Kidney (tissue), 13 donors: ENCODE measurements at regions not wholly inside any gene's neighbourhood (a gene's known extent, or its start where the extent isn't known, plus 50 kb on each side); places are given as distances from the start of the nearest gene placed in this dataset.
A peak's percentile ranks its signal among the peaks of the same experiment; 100 is the strongest.
"Not testable (repeated sequence)": the region's sequence is repeated elsewhere in the genome, so short reads cannot be mapped to it uniquely, and the experiment has no call there.

Source experiments
- DNase-seq, 5 donors: peaks; one replicate each; pipeline ENCODE4 v3.0.0-alpha.2; 2013 to 2020
- FAIRE-seq: peaks from 2 replicates; lab custom pipeline; 2012; peaks lifted over from hg19 to GRCh38; lab: Jason Lieb, UNC
- H3K27ac ChIP-seq, 2 donors: one replicate each; pipeline ENCODE4 v1.7.0; 2013; ENCODE audit warnings: low read depth in 2 of 2, low read length in 2 of 2, inconsistent platforms in 1 of 2
- H3K27me3 ChIP-seq: one replicate; pipeline ENCODE4 v1.7.1; 2013; ENCODE audit warnings: low read length, inconsistent platforms; ENCODE audit not compliant: control insufficient read depth, insufficient read depth
- H3K36me3 ChIP-seq, 3 donors: one replicate each; pipeline versions ENCODE4 v1.7.0 to v1.7.1; 2013; ENCODE audit warnings: low read length in 3 of 3, control low read depth in 1 of 3, inconsistent platforms in 1 of 3; ENCODE audit not compliant: insufficient read depth in 3 of 3, control insufficient read depth in 2 of 3
- H3K4me1 ChIP-seq, 3 donors: one replicate each; pipeline versions ENCODE4 v1.7.0 to v1.7.1; 2013; ENCODE audit warnings: low read length in 3 of 3, inconsistent platforms in 1 of 3, low read depth in 1 of 3; ENCODE audit not compliant: control insufficient read depth in 2 of 3, insufficient read depth in 2 of 3
- H3K4me3 ChIP-seq, 3 donors: one replicate each; pipeline versions ENCODE4 v1.7.0 to v1.8.1; 2013; ENCODE audit warnings: low read length in 3 of 3, control low read depth in 1 of 3, inconsistent platforms in 1 of 3
- H3K9ac ChIP-seq, 3 donors: one replicate each; pipeline versions ENCODE4 v1.7.0 to v1.7.1; 2013; ENCODE audit warnings: low read length in 3 of 3, control low read depth in 1 of 3, inconsistent platforms in 1 of 3
- H3K9me3 ChIP-seq, 3 donors: one replicate each; pipeline versions ENCODE4 v1.7.0 to v1.7.1; 2013; ENCODE audit warnings: low read length in 3 of 3, control low read depth in 1 of 3, inconsistent platforms in 1 of 3; ENCODE audit not compliant: control insufficient read depth in 2 of 3, insufficient read depth in 1 of 3
- CTCF ChIP-seq: IDR thresholded peaks from 3 replicates; pipeline ENCODE4 v1.5.1; 2012; ENCODE audit warnings: mild to moderate bottlenecking, moderate library complexity, borderline replicate concordance; ENCODE audit not compliant: insufficient read depth; ENCODE audit errors: extremely low read depth
- intact Hi-C: fragments of 100-400 bp; cut with DNase I; formaldehyde crosslinking; loops from one replicate; pipeline ENCODE4 v1.11.1; 2022
- donor health status: control.
- donor health status: control.
- donor health status: control.
- donor health status: control.
- donor health status: control.
- donor health status: DM: yes; HTN: yes; CAD: no.
- donor health status: Normal renal cell carcinoma (clear cell type).

- intact Hi-C loops = no loop called here
- H3K27ac ChIP-seq = peak overlapping the region in 1 of 2 donors; percentile 33
- no peak for FAIRE-seq
Measured at GRCh38 chr7:131626643-131627042, 70.2 kb upstream of the PODXL start.

GRCh38 chr7:131625817-131626372 lies 69.5 kb upstream of the PODXL start:
- FAIRE-seq (no peak), DNase-seq (peak in 4 of 5 donors; percentile 22 to 86 (median 64))
- no peaks in the 10 kb centered on the region for H3K36me3 ChIP-seq
- H3K27ac ChIP-seq = peak overlapping the region; percentile 33 to 48
- no peak overlapping the region for H3K4me3 ChIP-seq
- intact Hi-C loops = no loop called here
- peaks cover 0 to 10% (median 0%) of the 10 kb centered on the region in 3 donors for H3K4me1 ChIP-seq
- H3K27me3 ChIP-seq = no peaks in the 10 kb centered on the region
- H3K9me3 ChIP-seq = no peaks in the 10 kb centered on the region
- no peak for TF ChIP-seq CTCF
- H3K9ac ChIP-seq = no peak overlapping the region

More at GRCh38 chr7:131626643-131627042, 70.2 kb upstream of the PODXL start:
- peaks cover 0 to 10% (median 0%) of the 10 kb centered on the region in 3 donors for H3K4me1 ChIP-seq
- no peaks in the 10 kb centered on the region for H3K36me3 ChIP-seq
- no peak overlapping the region for H3K4me3 ChIP-seq
- H3K27me3 ChIP-seq = no peaks in the 10 kb centered on the region
- no peak for TF ChIP-seq CTCF
- H3K9ac ChIP-seq = no peak overlapping the region
- H3K9me3 ChIP-seq = no peaks in the 10 kb centered on the region
- no peak for DNase-seq

GRCh38 chr7:131625345-131625744 lies 68.9 kb upstream of the PODXL start:
- H3K9me3 ChIP-seq, FAIRE-seq, H3K36me3 ChIP-seq, DNase-seq, intact Hi-C loops, H3K27me3 ChIP-seq, H3K4me3 ChIP-seq, H3K9ac ChIP-seq: not testable (repeated sequence)
- H3K27ac ChIP-seq = peak overlapping the region in 1 of 2 donors; percentile 48
- H3K4me1 ChIP-seq = peaks cover 0 to 10% (median 0%) of the 10 kb centered on the region in 3 donors

- Histone ChIP-seq H3K9ac (no peak overlapping the region), H3K9me3 (no peaks in the 10 kb centered on the region), H3K36me3 (no peaks in the 10 kb centered on the region), H3K27ac (peak overlapping the region in 1 of 2 donors; percentile 9), H3K4me1 (peaks cover 0 to 6% (median 0%) of the 10 kb centered on the region in 3 donors), H3K27me3 (no peaks in the 10 kb centered on the region), H3K4me3 (no peak overlapping the region)
- TF ChIP-seq CTCF = no peak
- FAIRE-seq (no peak), DNase-seq (no peak)
- intact Hi-C loops = no loop called here
Measured at GRCh38 chr7:131624536-131624935, 68.1 kb upstream of the PODXL start.
